Thoracic aorta (tissue), 2 donors: ENCODE measurements at regions not wholly inside any gene's neighbourhood (a gene's known extent, or its start where the extent isn't known, plus 50 kb on each side); places are given as distances from the start of the nearest gene placed in this dataset.

Experiments
- ATAC-seq: fragments of 150-250 bp; one replicate; pipeline ENCODE4 v1.8.0; 2017; ENCODE audit warnings: low read depth; ENCODE audit not compliant: insufficient number of reproducible peaks, low FRiP score
- DNase-seq: peaks from one replicate; pipeline ENCODE4 v3.0.0-alpha.2; 2020; ENCODE audit warnings: low spot score
- H3K27ac ChIP-seq, 2 donors: fragments of 200-600 bp; sonication (generic); 1 replicate in 1 of 2; 2 replicates in 1 of 2; pipeline ENCODE4 v1.5.1; 2016; ENCODE audit warnings: mild to moderate bottlenecking in 2 of 2, moderate library complexity in 2 of 2
- H3K27me3 ChIP-seq: fragments of 200-600 bp; sonication (generic); replicated peaks from 2 replicates; pipeline ENCODE4 v1.6.0; 2016; ENCODE audit warnings: mild to moderate bottlenecking; ENCODE audit not compliant: insufficient read depth
- H3K36me3 ChIP-seq: fragments of 200-600 bp; sonication (generic); one replicate; pipeline ENCODE4 v1.5.1; 2016
- H3K4me1 ChIP-seq, 2 donors: fragments of 200-600 bp; sonication (generic); 1 replicate in 1 of 2; 2 replicates in 1 of 2; pipeline versions ENCODE4 v1.5.1 to v1.6.0; 2016; ENCODE audit warnings: low read depth in 2 of 2, mild to moderate bottlenecking in 1 of 2; ENCODE audit not compliant: control insufficient read depth in 1 of 2
- H3K4me3 ChIP-seq: fragments of 200-600 bp; sonication (generic); 2 replicates; pipeline ENCODE4 v1.5.1; 2016; ENCODE audit warnings: mild to moderate bottlenecking
- H3K9me3 ChIP-seq: fragments of 200-600 bp; sonication (generic); 2 replicates; pipeline ENCODE4 v1.5.1; 2016
- CTCF ChIP-seq: fragments of 200-600 bp; sonication (generic); IDR thresholded peaks from one replicate; pipeline ENCODE4 v1.5.1; 2019; ENCODE audit warnings: antibody characterized with exemption

GRCh38 chr21:17462276-17462981, 50.4 kb upstream of the CXADR start:
- peaks cover 0 to 9% of the 10 kb centered on the region in 2 donors for H3K4me1 ChIP-seq
- no peak for TF ChIP-seq CTCF
- H3K9me3 ChIP-seq = no peaks in the 10 kb centered on the region
- H3K36me3 ChIP-seq = no peaks in the 10 kb centered on the region
- ATAC-seq (no peak), DNase-seq (no peak)
- no peaks in the 10 kb centered on the region for H3K27me3 ChIP-seq
- H3K4me3 ChIP-seq = no peak overlapping the region
- H3K27ac ChIP-seq = no peak overlapping the region
